Glomerular visceral epithelial cell (primary cell): ENCODE measurements at regions not wholly inside any gene's neighbourhood (a gene's known extent, or its start where the extent isn't known, plus 50 kb on each side); places are given as distances from the start of the nearest gene placed in this dataset.

ENCODE experiments used
- DNase-seq: peaks from one replicate; pipeline ENCODE4 v3.0.0-alpha.2; 2016; ENCODE audit errors: extremely low spot score

DNA sequence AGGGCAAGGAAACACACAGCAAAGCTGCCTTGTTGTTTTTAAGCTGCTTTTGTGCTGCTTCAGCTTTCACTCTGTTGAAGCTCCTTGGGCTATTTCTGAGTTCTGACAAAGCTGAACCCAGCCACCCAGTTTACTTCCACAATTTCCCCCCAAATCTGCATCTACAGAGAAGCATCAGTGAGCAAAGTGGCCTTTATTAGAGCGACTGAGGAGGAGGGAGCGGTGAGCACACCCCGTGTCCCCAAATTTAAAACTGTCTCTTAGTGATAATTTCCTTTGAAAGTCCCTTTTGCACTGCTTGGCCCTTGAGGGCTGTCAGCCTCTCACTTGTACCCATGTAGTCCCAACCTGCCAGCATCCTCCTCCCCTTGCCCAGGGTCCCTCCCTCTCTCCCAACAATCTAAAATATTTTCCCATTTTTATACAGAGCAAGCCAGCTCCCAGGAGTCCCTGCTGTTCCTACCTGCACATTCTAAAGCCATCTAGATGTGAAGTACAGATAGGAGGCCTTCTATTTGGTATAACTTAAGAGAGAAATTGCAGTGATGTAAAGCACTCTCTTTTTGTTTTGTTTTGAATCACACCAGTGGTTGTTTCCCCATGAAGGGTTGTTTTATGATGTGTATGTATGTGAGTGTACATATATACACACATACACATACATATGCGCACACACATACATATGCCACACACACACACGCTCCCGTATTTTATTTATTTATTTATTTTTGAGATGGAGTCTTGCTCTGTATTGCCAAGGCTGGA, 313.5 kb downstream of the TLE4 start:
- no peak for DNase-seq

GRCh38 chr9:79884546-79884945, 312.8 kb downstream of the TLE4 start:
- DNase-seq: no peak

DNA sequence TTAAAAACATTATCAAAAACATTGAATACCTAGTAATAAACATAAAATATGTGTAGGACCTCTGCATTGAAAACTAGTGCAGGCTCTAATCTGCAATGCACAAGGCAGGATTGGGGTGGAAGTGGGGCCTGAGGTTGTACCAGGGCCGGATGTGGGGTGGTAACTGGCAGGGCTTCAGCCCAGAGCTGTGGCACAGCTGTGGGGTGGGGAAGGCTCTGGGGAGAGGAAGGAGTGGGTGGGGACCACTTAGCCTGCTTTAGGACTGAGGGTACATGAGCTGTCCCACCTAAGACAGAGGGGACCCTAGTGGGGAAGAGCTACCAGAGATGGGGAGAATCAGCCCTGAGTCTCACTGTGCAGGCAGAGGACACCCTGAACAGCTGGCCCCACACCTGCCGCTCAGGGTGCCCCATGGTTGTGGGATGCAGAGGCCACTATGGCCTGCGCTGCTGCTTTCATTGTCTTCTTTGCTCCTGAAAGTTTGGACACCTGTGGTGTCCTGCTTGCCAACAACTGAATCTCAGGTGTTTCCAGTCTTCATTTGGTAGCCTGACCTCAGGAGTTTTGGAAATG, 311.4 kb downstream of the TLE4 start:
- no peak for DNase-seq

- no peak for DNase-seq
Observed at GRCh38 chr9:79880626-79881025, 308.9 kb downstream of the TLE4 start.

GRCh38 chr9:79877943-79878602, 306.3 kb downstream of the TLE4 start:
- DNase-seq: no peak

GRCh38 chr9:79868567-79869189, 296.9 kb downstream of the TLE4 start:
- no peak for DNase-seq

DNA sequence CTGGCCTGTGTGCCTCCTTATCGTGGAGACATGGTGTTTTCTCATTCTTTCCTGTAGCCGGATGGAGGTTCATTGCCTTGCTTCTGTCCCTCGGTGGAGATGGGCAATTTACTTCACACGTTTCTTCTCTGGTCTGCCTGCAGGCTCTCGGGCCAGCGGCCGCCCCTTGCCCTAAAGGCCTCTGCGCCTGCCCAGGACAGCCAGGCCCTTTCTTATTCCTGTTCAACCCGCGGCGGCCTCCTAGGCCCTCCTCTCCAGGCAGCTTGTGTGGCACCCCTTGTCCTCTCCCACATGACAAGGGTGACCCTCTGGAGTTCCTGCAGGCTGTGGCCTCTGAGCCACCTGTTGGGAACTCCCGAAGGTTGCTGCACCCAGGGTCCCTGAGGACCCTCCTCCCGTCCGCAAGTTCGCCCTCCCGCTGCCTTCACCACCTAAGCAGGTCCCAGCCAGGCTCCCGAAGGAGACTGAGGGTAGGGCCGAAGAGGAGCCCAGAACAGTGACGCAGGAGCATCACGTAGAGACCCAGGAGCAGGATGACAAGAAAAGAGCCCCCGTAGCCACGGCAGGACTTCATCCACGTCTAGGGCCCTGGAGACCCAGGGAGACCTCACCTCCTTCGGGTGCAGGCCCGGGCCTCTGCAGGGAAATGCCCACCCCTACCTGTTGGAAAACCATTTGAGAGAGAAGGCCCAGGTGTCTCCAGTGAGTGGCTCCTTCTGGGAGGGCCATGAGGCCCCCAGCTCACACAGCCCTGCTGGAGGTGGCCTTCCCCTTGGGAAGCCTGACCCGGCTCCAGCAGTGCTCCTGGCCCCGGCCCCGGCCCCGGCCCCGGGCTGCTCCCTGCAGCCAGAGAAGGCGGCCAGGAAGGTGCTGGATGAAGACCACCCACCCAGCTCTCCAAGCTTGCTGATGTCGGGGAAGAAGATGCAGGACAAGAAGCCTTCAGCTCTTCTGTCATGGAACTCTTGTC, 291.4 kb downstream of the TLE4 start:
- no peak for DNase-seq

DNA sequence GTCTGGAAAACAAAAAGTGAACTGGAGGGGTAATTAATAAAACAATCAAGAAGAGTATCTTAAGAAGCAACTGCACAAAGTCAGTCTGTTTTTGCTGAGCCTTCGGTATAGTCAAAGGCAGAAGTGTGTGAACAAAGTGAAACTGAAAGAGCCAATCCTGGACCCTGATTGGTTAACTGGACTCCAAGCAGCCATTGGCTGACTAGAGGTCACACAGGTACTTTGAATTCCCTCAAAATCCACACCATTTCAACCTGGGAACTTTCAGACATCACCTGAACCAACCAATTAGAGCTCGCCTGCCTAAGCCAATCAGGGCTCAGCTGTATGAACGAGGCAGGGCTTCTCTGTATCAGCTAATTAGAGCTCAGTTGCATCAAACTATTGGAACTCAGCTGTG, 286.7 kb downstream of the TLE4 start:
- no peak for DNase-seq

DNA sequence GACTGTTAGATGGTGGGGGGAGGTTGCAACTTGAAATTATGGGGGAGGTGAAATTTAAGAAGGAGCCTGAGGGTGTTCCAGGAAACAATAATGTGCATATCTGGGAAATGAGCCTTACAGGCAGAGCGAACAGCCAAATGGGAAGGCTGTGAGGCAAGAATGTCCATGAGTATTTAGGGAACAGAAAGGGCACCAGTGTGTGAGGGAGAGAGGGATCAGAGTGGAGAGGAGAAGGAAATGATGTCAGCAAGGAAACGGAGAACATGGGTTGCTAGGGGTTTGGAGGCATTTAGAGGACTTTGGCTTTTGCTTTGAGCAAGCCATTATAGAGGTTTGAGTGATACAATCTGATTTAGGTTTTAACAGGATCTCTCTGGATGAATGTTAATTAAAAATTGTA, 285.4 kb downstream of the TLE4 start:
- no peak for DNase-seq

DNA sequence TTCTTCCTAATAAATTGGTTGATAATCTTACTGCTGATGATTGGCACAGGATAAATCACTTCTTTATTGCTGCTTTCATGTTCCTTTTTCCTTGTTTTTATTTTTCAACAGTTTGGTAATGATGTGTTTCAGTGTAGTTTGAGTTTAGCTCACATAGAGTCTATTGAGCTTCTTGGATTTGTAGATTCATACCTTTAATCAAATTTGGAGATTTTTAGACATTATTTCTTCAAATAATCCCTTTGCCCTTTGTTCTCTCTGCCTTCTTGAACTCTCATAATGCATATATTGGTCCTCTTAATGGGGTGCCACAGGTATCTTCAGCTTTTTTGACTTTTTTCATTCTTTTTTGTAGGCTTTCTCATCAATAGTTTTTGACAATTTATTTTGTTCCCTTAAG, 275.3 kb downstream of the TLE4 start:
- no peak for DNase-seq

GRCh38 chr9:79829566-79830302, 258.0 kb downstream of the TLE4 start:
- no peak for DNase-seq

DNA sequence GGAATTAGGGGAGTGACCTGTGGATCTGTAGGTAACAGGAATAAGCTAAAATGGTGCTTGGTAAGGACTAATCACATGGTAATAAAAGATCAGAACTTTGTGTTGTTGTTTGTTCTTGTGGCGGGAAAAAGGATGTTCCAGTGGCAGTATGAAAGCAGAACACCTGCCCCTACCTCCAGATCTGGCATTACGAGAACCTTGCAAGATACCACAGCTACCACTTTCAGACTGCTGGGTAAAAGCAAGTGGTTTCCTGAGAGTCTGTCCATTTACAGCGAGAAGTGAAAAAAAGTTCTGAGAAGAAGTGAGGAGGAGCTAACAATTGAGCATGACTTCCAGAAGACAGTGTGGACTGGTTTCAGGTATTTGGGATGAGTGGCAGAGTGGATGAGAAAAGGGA, 252.5 kb downstream of the TLE4 start:
- no peak for DNase-seq

DNA sequence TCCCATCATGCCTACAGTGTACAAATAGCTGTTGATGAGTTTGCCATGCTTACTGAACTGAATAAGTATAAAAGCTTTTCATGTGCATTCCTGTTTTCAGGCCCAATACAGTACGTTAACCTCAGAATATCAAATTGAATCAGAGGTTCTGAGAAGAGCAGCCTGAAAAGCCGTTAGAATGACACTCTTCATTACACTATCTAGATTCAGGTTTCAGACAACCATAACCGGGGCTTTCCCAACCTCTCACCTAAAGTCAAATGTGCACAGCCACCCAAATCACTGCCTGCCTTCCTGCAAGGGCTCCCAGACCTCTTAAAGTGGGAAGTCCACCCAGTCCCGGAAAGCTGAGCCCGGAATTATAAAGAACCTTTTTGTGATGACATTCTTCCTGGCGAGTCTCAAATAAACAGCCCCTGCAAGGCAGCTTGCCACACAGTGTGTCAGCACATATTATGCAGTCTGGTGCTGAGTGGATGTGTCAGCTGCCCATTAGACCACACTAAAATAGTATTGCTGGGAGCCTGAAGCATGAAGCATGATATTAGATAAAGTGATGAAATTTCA, 245.8 kb downstream of the TLE4 start:
- peak; percentile 75 for DNase-seq

GRCh38 chr9:79813258-79813638, 241.5 kb downstream of the TLE4 start:
- DNase-seq: no peak

GRCh38 chr9:79812507-79813257, 240.9 kb downstream of the TLE4 start:
- peak; percentile 75 for DNase-seq

DNA sequence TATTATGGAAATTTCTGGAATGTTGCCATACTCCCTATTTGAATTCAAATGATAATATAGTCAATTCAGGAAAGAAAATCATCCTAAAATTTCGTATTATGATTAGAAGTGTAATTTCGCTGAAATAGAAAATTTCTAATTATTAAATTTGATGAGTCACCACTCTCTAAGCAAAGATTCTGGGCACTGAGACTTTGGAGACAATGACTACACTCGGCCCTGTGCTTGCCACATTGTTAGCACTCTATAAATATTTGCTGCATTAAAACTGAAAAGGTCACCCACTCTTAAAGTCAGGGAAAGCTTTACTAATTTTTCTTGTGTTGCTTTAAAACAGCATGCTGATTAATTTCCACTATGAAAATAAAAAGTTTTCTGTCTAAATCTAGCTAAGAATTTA, 240.3 kb downstream of the TLE4 start:
- DNase-seq: peak; percentile 18

- peak; percentile 76 for DNase-seq
Observed at GRCh38 chr9:79809931-79810330, 238.2 kb downstream of the TLE4 start.

DNA sequence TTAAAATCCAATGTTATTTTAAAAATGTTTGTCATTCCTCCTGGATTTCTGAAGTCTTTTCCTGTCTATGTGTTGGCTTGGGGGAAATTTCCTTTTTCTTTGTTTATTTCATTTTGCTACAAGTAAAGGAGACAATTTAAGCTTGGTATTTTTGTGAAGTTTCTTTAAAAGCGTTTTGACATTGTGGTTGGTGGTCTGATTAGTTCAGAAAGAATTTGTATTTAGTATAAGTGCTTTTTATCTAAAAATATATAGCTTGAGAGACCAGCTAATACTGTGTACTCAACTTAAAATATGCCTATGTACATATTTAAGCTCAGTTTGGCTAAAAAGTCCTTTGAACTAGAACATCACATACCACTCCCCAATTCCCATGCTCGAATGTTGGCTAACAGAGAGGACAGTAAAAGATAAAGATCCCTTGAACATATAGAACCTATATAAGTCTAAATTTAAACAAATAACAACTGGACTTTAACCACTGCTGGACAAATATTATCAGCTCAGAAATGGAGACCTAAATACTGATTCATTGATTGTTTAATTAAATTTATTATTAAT, 237.6 kb downstream of the TLE4 start:
- no peak for DNase-seq

DNA sequence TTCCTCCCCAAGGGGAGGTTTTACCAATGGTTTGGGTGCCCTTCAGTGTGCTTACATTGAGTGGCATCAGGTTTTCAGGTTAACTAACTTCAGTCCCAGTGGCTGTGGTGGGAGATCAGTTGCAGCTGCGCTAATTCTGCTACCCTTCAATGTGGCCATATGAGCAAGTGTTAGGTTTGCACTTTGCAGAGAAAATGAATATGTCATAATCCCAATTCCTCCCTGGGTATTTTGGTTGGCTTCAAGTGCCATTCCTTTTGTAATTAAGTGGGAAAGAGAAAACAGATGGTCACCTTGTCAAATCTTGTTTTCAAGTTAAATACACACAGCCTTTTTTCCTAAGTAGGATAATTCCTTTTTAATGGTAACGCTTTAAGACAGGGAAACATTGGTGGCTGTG, 236.2 kb downstream of the TLE4 start:
- no peak for DNase-seq

GRCh38 chr9:79806086-79806485, 234.3 kb downstream of the TLE4 start:
- DNase-seq: no peak
